ENCODE measurements at regions not wholly inside any gene's neighbourhood (a gene's known extent, or its start where the extent isn't known, plus 50 kb on each side); places are given as distances from the start of the nearest gene placed in this dataset.

DNA sequence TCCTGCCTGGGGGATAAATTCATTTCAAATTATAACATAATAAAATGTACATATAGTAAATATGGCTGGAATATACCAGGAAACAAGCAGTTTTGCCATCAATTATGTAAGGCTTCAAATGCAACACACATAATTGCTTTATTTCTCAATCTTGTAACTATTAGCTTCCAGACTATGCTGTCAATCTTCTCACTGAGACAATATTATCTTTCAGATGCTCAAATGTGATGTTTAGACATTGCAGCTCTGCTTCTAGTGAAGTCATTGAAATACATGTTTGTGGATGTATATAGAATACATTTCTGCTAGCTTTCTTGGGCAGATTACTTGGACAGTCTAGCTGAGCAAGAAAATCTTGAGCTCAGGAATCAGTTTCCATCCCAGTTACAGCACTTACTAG lies 454.4 kb downstream of the TDRD3 start:
- no peak for TF ChIP-seq CTCF (IDR thresholded peaks at IDR 0.05)
- TF ChIP-seq POLR2A (IDR thresholded peaks at IDR 0.05): no peak
- TF ChIP-seq EP300 (IDR thresholded peaks at IDR 0.05): no peak
- TF ChIP-seq POLR2AphosphoS5 (IDR thresholded peaks at IDR 0.05): no peak

Data from gastroesophageal sphincter (tissue), 3 donors.